ENCODE measurements at regions not wholly inside any gene's neighbourhood (a gene's known extent, or its start where the extent isn't known, plus 50 kb on each side); places are given as distances from the start of the nearest gene placed in this dataset.
A peak's percentile ranks its signal among the peaks of the same experiment; 100 is the strongest.

DNA sequence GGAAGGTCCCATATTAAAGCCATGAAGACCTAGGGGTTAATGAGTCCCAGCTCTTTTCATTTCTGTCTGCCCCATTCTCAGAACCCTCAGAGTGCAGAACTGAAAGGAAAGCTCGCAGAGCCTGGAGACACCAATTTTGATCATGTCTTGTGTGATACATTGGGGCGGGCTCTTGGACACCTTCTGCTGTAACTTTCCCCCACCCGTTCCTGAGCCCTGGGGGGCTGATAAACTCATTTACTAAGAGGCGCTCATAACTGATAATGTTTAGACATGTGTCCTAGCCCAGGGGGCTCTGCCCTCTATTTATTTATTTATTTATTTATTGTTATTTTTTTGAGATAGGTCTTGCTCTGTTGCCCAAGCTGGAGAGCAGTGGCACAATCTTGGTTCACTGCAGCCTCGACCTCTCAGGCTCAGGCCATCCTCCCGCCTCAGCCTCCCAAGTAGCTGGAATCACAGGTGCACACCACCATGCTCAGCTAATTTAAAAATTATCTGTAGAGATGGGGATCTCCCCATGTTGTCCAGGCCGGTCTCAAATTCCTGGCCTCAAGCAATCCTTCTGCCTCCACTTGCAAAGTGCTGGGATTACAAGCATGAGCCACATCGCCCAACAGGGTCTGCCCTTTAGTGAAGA is 72.4 kb upstream of the HAAO start:
- no peak for DNase-seq

GRCh38 chr2:42864222-42864621 is 71.8 kb upstream of the HAAO start:
- no peak for DNase-seq

DNA sequence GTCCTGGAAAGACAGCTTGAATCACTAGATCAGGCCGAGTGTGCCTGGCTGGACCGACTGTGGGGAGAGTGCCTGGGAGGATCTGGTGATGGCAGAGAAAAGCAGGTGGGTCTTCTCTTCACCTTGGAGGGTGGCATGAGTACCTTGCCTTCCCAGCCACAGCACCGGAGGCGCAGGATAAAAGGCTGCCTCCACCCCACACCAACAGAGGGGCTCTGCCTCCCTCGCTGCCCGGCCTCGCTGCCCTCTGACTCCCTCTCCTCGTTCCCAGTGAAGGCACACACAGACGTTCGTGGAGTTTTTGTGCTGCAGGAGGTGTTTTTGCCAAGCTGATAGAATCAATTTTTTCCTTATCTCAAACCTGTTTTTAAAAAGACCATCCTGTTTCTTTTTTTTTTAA is 71.4 kb upstream of the HAAO start:
- no peak for DNase-seq

DNA sequence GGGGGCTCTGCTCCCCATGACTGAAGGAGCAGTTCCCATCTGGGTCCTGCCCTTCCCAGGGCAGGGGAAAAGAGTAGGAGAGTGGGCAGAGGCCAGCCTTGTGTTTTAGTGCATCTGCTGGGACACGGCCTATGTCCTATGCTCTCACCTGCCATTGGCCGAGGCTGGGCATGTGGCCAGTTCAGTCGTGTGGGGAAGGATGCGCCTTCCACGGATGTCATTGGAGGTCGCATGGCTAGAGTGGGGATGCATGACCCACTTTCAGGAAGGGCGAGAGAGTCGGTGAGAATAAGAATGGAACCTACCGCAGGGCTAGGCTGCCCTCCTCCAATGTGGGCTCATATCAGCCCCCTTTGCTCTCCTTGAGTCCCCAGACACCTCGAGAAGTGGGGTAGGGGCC is 70.9 kb upstream of the HAAO start:
- no peak for DNase-seq

DNA sequence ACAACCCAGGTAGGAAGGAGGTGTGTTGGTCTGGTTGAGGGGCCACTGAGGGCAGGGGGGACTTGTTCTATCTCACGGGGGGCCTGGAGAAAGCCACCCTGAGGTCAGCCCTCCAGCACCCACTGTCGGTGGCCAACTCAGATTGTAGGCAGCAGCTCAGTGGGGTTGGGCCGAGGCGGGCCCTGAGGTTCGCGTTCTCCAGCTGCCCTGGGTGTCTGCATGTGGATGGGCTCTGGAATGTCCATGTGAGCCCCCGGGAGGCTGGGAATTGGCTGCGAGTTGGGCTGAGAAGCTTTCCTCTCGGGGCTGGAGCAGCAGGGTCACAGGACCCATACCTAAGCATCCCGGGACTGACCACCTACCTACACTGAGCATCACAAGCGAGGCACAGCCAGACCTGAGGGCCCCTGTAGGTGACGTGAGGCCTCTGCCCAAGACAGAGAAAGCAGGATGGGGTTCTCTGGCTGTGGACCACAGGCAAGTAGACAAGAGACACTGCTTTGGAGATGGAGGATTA is 70.3 kb upstream of the HAAO start:
- DNase-seq: no peak

- no peak for DNase-seq
These were observed 68.9 kb upstream of the HAAO start for GRCh38 chr2:42861321-42861720.

DNA sequence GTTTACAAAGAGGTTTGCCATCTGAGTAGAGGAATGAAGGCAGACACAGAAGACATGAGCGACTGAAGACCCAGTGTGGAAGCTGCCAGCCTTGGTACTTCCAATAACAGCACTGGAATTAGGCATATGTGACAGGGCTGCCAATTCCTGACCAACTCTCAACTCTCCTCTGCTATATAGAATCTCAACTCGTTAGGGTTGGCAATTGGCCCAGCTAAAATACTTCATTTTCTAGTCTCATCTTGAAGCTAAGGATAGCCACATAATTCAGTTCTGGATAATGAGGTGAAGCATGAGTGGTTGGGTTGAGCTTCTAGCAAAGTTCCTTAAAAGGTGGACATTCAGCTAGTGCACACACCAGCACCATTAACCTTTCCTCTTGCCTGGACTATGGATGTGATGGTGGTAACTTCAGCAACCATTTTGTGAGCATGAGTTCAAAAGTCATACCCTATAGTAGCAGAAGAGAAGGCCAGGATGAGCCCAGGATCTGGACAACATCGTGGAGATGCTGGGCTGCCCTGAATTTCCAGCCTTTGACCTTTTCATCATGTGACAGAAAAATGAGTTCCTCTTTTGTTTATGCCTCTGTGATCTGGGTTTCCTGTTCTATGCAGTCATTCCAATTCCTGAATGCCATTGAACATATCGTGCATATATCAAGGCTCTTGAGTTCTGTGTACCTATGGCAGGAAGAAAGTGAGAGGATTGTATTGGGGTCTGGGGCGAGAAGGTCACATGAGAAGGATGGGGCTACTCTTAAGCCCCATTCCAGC is 68.1 kb upstream of the HAAO start:
- DNase-seq: no peak

DNA sequence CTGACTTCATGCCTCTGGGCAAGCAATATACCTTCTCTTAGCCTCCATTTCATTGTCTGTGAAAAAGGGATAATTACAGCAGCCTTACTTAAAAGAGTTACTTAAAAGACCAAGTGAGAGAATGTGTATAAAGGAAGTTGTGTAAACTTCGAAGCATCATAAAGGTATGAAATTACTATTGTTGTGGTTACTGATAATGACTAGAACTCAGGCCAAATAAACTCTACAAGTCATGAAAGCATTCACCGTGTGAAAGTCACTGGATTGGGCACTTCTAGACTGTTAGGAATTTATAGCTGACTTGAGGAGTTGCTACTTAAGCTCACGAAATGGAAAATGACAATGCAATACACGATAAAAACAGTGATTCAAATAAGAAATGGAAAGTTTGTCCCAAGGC is 67.4 kb upstream of the HAAO start:
- no peak for DNase-seq

DNA sequence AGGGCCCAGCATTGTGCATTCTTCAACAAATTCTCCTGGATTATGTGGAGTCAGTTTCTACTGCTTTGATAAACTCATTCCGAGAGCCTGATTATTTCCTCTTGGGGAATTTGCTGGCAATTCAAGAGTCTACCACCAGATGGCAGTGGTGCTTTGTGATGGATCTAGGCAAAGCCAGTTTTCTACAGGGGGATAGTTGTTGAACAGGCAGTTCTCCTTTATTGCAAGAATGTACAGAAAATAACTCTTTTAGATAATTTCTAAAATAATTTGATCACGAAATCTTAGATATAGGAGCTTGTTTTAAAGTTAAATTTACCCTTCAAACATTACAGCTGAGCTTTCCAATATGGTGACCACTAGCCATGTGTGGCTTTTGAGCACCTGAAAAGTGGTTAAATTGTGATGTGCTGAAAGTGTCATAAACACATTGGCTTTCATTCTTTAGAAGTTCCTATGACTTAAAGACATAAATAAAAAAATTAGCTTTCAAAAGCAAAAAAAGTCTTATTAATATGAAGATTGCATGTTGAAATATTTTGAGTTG is 66.7 kb upstream of the HAAO start:
- DNase-seq: peak; percentile 84

GRCh38 chr2:42858140-42859005 is 66.0 kb upstream of the HAAO start:
- DNase-seq: no peak

DNA sequence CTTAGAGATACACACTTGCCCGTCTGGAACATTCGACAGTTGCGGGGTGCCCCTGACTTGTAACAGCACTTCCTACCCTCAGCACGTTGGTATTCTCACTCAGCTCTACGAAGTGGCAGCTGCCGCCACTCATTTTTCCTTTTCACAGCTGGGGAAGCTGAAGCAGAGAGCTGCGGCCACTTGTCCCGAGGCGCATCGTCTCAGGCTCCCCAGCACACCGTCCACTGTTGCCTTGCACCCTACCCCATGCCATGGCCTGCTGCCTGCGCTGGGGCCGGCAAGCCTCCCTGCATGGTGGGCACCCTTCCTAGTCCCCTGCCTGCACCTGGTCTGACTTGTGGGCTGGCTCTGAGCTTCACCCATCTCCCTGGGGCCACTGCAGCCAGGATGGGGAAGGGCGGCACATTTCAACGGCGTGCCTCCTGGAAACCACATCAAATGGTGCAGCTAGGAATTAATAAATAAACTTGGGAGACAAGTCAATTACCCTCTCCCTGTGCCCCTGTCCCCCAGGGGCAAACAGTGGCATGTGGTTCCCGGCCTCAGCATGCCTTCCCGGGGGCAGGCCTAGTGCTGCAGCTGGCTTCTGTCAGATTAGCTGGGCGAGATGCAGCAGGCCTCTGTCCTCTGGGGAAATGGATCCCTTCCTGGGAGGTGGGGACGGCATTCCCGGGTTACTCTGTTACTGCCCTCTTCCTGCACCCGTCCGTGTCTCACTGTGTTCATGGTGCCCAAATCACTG is 64.7 kb upstream of the HAAO start:
- no peak for DNase-seq

GRCh38 chr2:42856106-42856860 is 63.9 kb upstream of the HAAO start:
- no peak for DNase-seq

GRCh38 chr2:42855221-42855970 is 63.0 kb upstream of the HAAO start:
- DNase-seq: no peak

DNA sequence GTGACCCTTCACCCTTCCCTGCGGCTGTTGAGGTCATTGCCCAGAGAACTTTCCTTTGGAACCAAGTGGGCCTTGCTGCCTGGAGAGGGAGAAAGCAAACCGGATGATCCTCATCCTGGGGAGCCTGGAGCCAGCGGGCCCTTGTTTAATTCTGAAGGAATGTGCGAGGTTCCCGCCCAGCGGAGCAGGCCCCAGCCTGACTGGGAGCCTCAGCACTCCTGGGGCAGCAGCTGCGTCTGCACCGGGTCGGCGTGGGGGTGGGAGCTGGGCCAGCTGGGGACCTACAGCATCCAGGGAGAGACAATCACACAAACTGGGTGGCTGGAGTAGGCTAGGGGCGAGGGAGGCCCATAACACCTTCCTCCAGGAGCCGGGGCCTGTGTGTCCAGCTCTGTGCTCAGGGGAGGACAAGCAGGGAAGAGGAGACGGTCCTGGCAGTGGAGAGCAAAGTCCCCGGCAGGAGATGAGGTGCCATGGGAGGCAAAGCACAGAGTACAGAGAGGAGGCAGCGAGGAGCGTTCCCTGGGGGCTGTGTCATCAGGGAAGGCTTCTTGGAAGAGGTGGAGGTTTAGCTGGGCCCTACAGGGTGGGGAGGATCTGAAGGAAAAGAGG is 61.9 kb upstream of the HAAO start:
- DNase-seq: no peak

- DNase-seq: no peak
These were observed 61.3 kb upstream of the HAAO start for GRCh38 chr2:42853549-42854206.

- no peak for DNase-seq
These were observed 60.4 kb upstream of the HAAO start for GRCh38 chr2:42852798-42853197.

GRCh38 chr2:42851740-42852250 is 59.4 kb upstream of the HAAO start:
- no peak for DNase-seq

DNA sequence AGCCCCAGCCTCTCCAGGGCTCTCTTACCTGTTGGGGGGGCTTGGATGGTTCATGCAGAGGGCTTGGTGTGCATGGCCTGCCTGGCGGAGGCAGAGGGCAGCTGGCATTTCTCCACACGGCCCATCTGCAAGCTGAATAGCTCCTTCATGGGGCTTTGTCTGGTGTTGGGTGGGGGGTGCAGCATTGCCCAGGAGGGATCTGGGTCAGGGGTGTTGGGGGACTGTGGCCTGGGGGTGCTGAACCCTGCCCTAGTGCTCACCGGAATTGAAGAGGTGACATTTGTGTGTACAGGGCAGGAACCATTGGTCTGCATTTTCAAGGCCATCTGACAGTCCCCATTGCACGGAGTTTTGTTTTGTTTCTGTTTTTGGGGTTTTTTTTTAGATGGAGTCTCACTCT is 58.8 kb upstream of the HAAO start:
- no peak for DNase-seq

- no peak for DNase-seq
These were observed 57.8 kb upstream of the HAAO start for GRCh38 chr2:42850016-42850805.

Data from KG1 (cell line).